Lung microvascular endothelial cell (primary cell): ENCODE measurements at regions not wholly inside any gene's neighbourhood (a gene's known extent, or its start where the extent isn't known, plus 50 kb on each side); places are given as distances from the start of the nearest gene placed in this dataset.
"Not testable (repeated sequence)": the region's sequence is repeated elsewhere in the genome, so short reads cannot be mapped to it uniquely, and the experiment has no call there.

ENCODE experiments used
- DNase-seq, 2 donors: peaks; one replicate each; pipeline versions ENCODE4 v3.0.0 to v3.0.0-alpha.2; 2010; ENCODE audit warnings: low read depth in 2 of 2

- no peak for DNase-seq
Observed at GRCh38 chr11:24145411-24145810, 351.4 kb upstream of the LUZP2 start.

- DNase-seq: no peak
Observed at GRCh38 chr11:24153337-24153736, 343.5 kb upstream of the LUZP2 start.

DNA sequence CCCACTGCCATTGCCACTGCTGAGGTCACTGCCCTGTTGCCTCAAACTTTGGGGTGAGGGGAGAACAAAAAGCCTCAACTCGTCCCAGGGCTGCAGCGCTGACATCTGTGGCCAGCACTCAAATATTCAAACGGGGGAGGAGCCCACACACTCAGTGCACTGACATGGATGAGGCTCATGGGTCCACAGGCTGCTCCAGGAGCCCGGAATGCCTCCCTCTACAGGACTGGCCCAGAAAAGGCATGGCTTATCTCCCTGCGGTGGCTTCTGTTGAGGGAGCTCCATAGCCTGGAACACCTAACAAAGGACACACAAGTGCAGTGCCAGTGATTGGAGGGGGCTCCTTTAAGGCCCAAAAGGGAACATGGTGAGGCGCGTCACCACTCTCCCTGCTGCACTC is 341.1 kb upstream of the LUZP2 start:
- DNase-seq: no peak

DNA sequence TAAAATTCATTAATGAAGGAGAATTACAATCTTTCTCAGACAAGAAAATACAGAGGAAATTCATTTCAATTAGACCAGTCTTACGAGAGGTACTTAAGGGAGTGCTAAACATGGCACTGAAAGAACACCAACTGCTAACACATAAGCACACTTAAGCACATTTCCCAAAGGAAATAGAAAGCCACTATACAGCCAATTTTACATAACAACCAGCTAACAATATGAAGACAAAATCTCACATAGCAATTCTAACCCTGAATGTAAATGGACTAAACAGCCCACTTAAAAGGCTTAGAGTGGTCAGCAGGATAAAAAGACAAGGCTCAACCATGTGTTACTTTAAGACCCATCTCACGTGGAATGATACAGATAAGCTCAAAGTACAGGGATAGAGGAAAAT is 339.5 kb upstream of the LUZP2 start:
- DNase-seq: no peak

DNA sequence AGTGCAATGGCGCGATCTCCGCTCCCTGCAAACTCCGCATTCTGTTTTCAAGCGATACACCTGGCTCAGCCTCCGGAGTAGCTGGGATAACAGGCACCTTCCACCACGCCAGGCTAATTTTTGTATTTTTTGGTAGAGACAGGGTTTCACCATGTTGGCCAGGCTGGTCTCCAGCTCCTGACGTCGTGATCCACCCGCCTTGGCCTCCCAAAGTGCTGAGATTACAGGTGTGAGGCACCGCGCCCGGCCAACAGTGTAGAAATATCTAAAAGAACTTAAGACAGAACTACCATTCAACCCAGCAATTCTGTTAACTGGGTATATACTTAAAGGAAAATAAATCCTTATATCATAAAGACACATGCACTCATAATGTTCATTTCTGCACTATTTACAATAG is 335.3 kb upstream of the LUZP2 start:
- DNase-seq: no peak

GRCh38 chr11:24163146-24163545 is 333.7 kb upstream of the LUZP2 start:
- no peak for DNase-seq

DNA sequence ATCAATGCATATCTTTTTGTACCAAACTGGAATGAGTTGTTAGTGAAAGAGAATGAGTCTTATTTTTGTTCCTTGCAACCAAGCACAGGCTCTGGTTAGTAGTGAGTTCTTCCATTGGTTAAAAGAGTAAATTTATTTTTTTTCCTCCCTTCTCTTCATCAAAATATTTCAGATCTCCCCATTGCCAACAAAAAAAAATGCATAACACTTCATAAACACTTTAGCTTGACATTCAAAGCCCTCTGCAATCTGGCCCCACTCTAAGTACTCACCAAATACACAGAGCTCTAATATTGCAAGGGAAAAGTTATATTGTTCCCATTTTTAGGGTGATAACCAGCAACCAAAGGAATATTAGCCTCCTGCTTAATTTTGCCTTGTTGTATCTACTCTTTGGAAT is 333.0 kb upstream of the LUZP2 start:
- DNase-seq: no peak

DNA sequence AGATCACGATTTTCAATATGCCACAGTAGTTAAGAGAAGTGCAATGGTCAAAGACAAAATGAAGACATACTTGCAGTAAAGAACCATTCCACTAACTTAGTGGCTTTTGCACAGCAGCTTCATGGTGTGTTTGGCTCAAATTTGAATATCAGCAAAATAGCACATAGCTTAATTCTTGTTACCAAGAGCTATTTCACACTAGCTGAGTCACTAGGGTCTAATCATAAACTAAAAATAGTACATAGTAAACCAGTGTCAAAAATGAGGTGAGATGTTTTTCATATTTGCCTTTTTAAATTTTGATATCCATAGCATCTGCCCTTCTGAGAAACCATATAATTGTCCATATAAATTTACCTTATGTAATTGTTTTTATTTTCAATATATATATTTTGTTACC is 325.0 kb upstream of the LUZP2 start:
- no peak for DNase-seq

- no peak for DNase-seq
Observed at GRCh38 chr11:24181395-24182047, 315.3 kb upstream of the LUZP2 start.

GRCh38 chr11:24185535-24185934 is 311.3 kb upstream of the LUZP2 start:
- not testable (repeated sequence) for DNase-seq

DNA sequence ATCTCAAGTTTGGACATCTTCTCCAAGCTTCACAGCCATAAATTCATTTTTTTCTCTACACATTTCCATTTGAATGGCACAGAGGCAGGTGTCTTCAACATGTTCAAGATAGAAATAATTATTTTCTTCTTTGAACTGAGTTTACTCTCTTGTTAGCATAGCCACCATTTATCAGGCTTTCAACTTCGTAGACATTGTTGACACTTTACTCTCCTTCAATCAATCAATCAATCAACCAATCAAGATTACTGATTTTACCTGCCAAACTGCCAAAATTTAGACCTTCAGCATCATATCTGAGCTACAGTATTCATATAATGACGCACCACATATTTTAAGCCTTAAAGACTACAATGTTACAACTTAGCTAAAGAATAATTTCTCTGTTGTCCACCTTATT is 300.1 kb upstream of the LUZP2 start:
- no peak for DNase-seq

GRCh38 chr11:24198481-24198880 is 298.4 kb upstream of the LUZP2 start:
- DNase-seq: no peak

DNA sequence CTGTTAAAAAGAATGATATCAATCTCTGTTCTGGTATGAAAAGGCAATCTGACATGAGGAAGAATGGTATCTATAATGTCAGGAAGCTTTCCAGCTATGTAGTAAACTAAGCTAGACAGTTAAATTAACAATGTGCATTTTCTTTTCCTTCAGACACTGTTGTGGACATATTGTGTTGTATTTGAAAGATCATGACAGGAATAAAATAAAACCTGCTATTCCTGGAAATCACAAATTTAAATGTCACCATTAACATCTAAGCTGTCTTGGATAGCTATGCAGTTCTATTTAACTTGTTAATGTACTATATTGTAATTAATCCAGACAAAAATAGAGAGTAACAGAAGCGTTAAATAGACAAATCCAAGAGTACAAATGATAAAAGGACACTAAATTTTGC is 297.4 kb upstream of the LUZP2 start:
- DNase-seq: no peak

GRCh38 chr11:24206030-24206429 is 290.8 kb upstream of the LUZP2 start:
- no peak for DNase-seq

DNA sequence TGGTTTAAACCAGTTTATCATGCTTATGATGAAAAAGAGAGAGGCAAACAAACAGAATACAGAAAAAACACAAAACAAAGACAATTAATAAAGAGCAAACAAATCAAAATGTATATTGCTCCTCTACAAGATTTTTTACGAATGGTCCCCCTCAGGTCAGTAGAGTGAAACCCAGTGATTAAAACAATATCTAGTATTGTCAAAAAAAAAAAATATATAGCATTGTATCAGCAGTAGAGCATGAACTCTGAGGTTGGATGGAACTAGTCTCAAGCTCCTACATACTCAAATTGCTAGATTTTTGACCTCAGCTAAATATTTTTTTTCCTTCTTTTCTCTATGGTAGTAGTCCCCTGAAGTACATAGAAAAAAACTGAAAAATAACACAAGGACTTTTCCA is 290.3 kb upstream of the LUZP2 start:
- no peak for DNase-seq

DNA sequence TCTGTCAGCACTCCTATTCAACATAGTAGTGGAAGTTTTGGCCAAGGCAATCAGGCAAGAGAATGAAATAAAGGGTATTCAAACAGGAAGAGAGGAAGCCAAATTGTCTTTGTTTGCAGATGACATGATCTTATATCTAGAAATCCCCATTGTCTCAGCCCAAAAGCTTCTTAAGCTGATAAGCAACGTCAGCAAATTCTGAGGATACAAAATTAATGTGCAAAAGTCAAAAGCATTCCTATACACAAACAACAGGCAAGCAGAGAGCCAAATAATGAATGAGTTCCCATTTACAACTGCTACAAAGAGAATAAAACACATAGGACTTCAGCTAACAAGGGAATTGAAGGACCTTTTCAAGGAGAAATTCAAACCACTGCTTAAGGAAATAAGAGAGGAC is 280.4 kb upstream of the LUZP2 start:
- DNase-seq: no peak

- not testable (repeated sequence) for DNase-seq
Observed at GRCh38 chr11:24217319-24217718, 279.5 kb upstream of the LUZP2 start.

GRCh38 chr11:24225501-24225900 is 271.4 kb upstream of the LUZP2 start:
- no peak for DNase-seq

GRCh38 chr11:24226606-24227005 is 270.2 kb upstream of the LUZP2 start:
- no peak for DNase-seq

- no peak for DNase-seq
Observed at GRCh38 chr11:24233041-24233440, 263.8 kb upstream of the LUZP2 start.

DNA sequence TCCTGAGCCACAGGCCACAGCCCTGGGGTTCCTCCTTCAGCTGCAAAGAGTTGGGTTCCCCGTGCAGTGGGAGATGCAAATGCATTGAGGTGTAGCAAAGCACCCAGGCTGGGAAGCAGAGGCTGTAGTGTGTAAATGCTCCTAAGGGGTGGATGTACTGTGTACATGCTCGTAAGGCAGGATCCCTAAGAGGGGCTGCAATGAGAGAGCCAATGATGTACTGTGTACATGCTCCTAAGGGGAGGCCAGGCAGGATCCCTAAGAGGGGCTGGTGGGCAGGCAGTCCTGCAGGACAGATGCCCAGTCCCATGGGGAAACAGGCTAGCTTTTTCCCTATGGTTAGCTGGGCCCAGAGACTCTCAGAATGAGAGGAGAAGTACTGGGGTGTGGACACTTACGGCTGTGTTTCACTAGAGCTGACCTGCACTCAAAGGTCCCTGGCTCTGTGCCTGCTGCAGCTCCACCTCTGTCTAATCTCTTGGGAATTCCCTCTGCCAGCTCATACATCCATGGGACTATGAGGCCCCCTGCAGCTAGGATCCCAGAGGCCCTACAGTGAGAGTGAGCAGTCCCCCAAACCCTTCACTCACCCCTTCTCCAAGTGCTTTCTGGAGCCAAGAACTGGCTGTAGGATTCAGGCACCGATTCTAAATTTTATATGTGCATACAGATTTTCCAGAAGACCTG is 261.9 kb upstream of the LUZP2 start:
- peak in 1 of 2 donors; percentile 1 for DNase-seq

- no peak for DNase-seq
Observed at GRCh38 chr11:24238771-24239645, 257.8 kb upstream of the LUZP2 start.

- DNase-seq: no peak
Observed at GRCh38 chr11:24239930-24240329, 256.9 kb upstream of the LUZP2 start.
